B cell (primary cell): ENCODE measurements at regions not wholly inside any gene's neighbourhood (a gene's known extent, or its start where the extent isn't known, plus 50 kb on each side); places are given as distances from the start of the nearest gene placed in this dataset.

Experiments used
- CTCF ChIP-seq: fragments of 200-600 bp; IDR thresholded peaks from one replicate; pipeline ENCODE4 v1.8.0; 2022; ENCODE audit warnings: antibody characterized with exemption, mild to moderate bottlenecking
- EZH2 ChIP-seq: IDR thresholded peaks from 2 replicates; pipeline ENCODE4 v1.6.1; 2012; ENCODE audit warnings: borderline replicate concordance, low read depth, mild to moderate bottlenecking, moderate library complexity, low read length; ENCODE audit not compliant: insufficient read depth, poor library complexity, severe bottlenecking

DNA sequence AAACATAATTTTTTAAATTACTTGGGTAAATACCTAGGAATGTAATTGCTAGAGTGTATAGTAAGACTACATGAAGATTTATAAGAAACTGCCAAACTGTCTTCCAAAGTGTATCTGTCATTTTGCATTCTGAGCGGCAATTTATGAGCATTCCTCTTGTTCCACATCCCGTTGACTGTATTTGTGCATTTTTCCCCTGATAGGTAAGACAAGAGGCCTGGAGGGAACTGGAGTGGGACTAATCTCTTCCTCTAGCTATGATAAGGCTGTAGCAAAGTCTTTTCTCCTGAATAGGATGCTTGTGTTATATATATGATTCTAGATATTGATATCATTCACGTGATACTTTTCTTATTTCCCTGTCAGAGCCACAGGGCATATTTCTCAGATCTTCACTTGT, 1557.5 kb downstream of the GRIK2 start:
- no peak for TF ChIP-seq EZH2
- no peak for TF ChIP-seq CTCF
